ENCODE measurements at regions not wholly inside any gene's neighbourhood (a gene's known extent, or its start where the extent isn't known, plus 50 kb on each side); places are given as distances from the start of the nearest gene placed in this dataset.
A peak's percentile ranks its signal among the peaks of the same experiment; 100 is the strongest.
"Not testable (repeated sequence)": the region's sequence is repeated elsewhere in the genome, so short reads cannot be mapped to it uniquely, and the experiment has no call there.

- not testable (repeated sequence) for H3K27me3 ChIP-seq (ENCODE audit: control insufficient read depth, insufficient read depth, low read length); H3K36me3 ChIP-seq (ENCODE audit: control insufficient read depth, insufficient read depth, low read length); H3K4me1 ChIP-seq (ENCODE audit: control insufficient read depth, insufficient read depth, low read length); H3K9me3 ChIP-seq (ENCODE audit: control insufficient read depth, insufficient read depth, low read length); H3K9ac ChIP-seq (ENCODE audit: low read depth, low read length)
- H3K4me3 ChIP-seq (ENCODE audit: low read depth, low read length), result peak overlapping the region; percentile 26
These were observed 140.7 kb downstream of the SPATA31A7 start for GRCh38 chr9:61330342-61331092.

GRCh38 chr9:61356936-61357335 is 167.1 kb downstream of the SPATA31A7 start:
- H3K4me1 ChIP-seq (ENCODE audit: control insufficient read depth, insufficient read depth, low read length); H3K4me3 ChIP-seq (ENCODE audit: low read depth, low read length); H3K27me3 ChIP-seq (ENCODE audit: control insufficient read depth, insufficient read depth, low read length); H3K36me3 ChIP-seq (ENCODE audit: control insufficient read depth, insufficient read depth, low read length); H3K9ac ChIP-seq (ENCODE audit: low read depth, low read length); H3K9me3 ChIP-seq (ENCODE audit: control insufficient read depth, insufficient read depth, low read length): not testable (repeated sequence)

- not testable (repeated sequence) for H3K4me3 ChIP-seq (ENCODE audit: low read depth, low read length); H3K4me1 ChIP-seq (ENCODE audit: control insufficient read depth, insufficient read depth, low read length); H3K27me3 ChIP-seq (ENCODE audit: control insufficient read depth, insufficient read depth, low read length); H3K9ac ChIP-seq (ENCODE audit: low read depth, low read length); H3K36me3 ChIP-seq (ENCODE audit: control insufficient read depth, insufficient read depth, low read length); H3K9me3 ChIP-seq (ENCODE audit: control insufficient read depth, insufficient read depth, low read length)
These were observed 184.6 kb downstream of the SPATA31A7 start for GRCh38 chr9:61374390-61374789.

- not testable (repeated sequence) for H3K36me3 ChIP-seq (ENCODE audit: control insufficient read depth, insufficient read depth, low read length); H3K9me3 ChIP-seq (ENCODE audit: control insufficient read depth, insufficient read depth, low read length); H3K4me1 ChIP-seq (ENCODE audit: control insufficient read depth, insufficient read depth, low read length)
These were observed 186.3 kb downstream of the SPATA31A7 start for GRCh38 chr9:61376159-61376558.

GRCh38 chr9:61386035-61386815 is 196.4 kb downstream of the SPATA31A7 start:
- not testable (repeated sequence) for H3K4me1 ChIP-seq (ENCODE audit: control insufficient read depth, insufficient read depth, low read length); H3K9me3 ChIP-seq (ENCODE audit: control insufficient read depth, insufficient read depth, low read length); H3K9ac ChIP-seq (ENCODE audit: low read depth, low read length); H3K4me3 ChIP-seq (ENCODE audit: low read depth, low read length); H3K27me3 ChIP-seq (ENCODE audit: control insufficient read depth, insufficient read depth, low read length); H3K36me3 ChIP-seq (ENCODE audit: control insufficient read depth, insufficient read depth, low read length)

More at GRCh38 chr9:61376159-61376558, 186.3 kb downstream of the SPATA31A7 start:
- not testable (repeated sequence) for H3K9ac ChIP-seq (ENCODE audit: low read depth, low read length); H3K27me3 ChIP-seq (ENCODE audit: control insufficient read depth, insufficient read depth, low read length); H3K4me3 ChIP-seq (ENCODE audit: low read depth, low read length)

- H3K4me1 ChIP-seq (ENCODE audit: control insufficient read depth, insufficient read depth, low read length); H3K9ac ChIP-seq (ENCODE audit: low read depth, low read length); H3K9me3 ChIP-seq (ENCODE audit: control insufficient read depth, insufficient read depth, low read length); H3K36me3 ChIP-seq (ENCODE audit: control insufficient read depth, insufficient read depth, low read length); H3K4me3 ChIP-seq (ENCODE audit: low read depth, low read length); H3K27me3 ChIP-seq (ENCODE audit: control insufficient read depth, insufficient read depth, low read length): not testable (repeated sequence)
These were observed 196.9 kb downstream of the SPATA31A7 start for GRCh38 chr9:61386816-61387102.

GRCh38 chr9:61402692-61403091 is 212.9 kb downstream of the SPATA31A7 start:
- H3K4me3 ChIP-seq (ENCODE audit: low read depth, low read length), result not testable (repeated sequence)

GRCh38 chr9:61411933-61412605 is 222.2 kb downstream of the SPATA31A7 start:
- H3K36me3 ChIP-seq (ENCODE audit: control insufficient read depth, insufficient read depth, low read length); H3K9me3 ChIP-seq (ENCODE audit: control insufficient read depth, insufficient read depth, low read length); H3K9ac ChIP-seq (ENCODE audit: low read depth, low read length); H3K4me1 ChIP-seq (ENCODE audit: control insufficient read depth, insufficient read depth, low read length); H3K4me3 ChIP-seq (ENCODE audit: low read depth, low read length); H3K27me3 ChIP-seq (ENCODE audit: control insufficient read depth, insufficient read depth, low read length): not testable (repeated sequence)

More at GRCh38 chr9:61402692-61403091, 212.9 kb downstream of the SPATA31A7 start:
- not testable (repeated sequence) for H3K36me3 ChIP-seq (ENCODE audit: control insufficient read depth, insufficient read depth, low read length); H3K4me1 ChIP-seq (ENCODE audit: control insufficient read depth, insufficient read depth, low read length); H3K9ac ChIP-seq (ENCODE audit: low read depth, low read length); H3K27me3 ChIP-seq (ENCODE audit: control insufficient read depth, insufficient read depth, low read length); H3K9me3 ChIP-seq (ENCODE audit: control insufficient read depth, insufficient read depth, low read length)

GRCh38 chr9:61412738-61413137 is 222.9 kb downstream of the SPATA31A7 start:
- not testable (repeated sequence) for H3K9ac ChIP-seq (ENCODE audit: low read depth, low read length); H3K36me3 ChIP-seq (ENCODE audit: control insufficient read depth, insufficient read depth, low read length); H3K4me3 ChIP-seq (ENCODE audit: low read depth, low read length); H3K4me1 ChIP-seq (ENCODE audit: control insufficient read depth, insufficient read depth, low read length); H3K9me3 ChIP-seq (ENCODE audit: control insufficient read depth, insufficient read depth, low read length); H3K27me3 ChIP-seq (ENCODE audit: control insufficient read depth, insufficient read depth, low read length)

- not testable (repeated sequence) for H3K9me3 ChIP-seq (ENCODE audit: control insufficient read depth, insufficient read depth, low read length); H3K4me1 ChIP-seq (ENCODE audit: control insufficient read depth, insufficient read depth, low read length); H3K4me3 ChIP-seq (ENCODE audit: low read depth, low read length); H3K27me3 ChIP-seq (ENCODE audit: control insufficient read depth, insufficient read depth, low read length); H3K9ac ChIP-seq (ENCODE audit: low read depth, low read length); H3K36me3 ChIP-seq (ENCODE audit: control insufficient read depth, insufficient read depth, low read length)
These were observed 228.3 kb downstream of the SPATA31A7 start for GRCh38 chr9:61418174-61418573.

- H3K27me3 ChIP-seq (ENCODE audit: control insufficient read depth, insufficient read depth, low read length); H3K9me3 ChIP-seq (ENCODE audit: control insufficient read depth, insufficient read depth, low read length); H3K4me3 ChIP-seq (ENCODE audit: low read depth, low read length); H3K36me3 ChIP-seq (ENCODE audit: control insufficient read depth, insufficient read depth, low read length); H3K9ac ChIP-seq (ENCODE audit: low read depth, low read length); H3K4me1 ChIP-seq (ENCODE audit: control insufficient read depth, insufficient read depth, low read length): not testable (repeated sequence)
These were observed 230.6 kb downstream of the SPATA31A7 start for GRCh38 chr9:61420267-61420958.

All from iPS-15b (cell line).